Stomach (tissue), 8 donors: ENCODE measurements at regions not wholly inside any gene's neighbourhood (a gene's known extent, or its start where the extent isn't known, plus 50 kb on each side); places are given as distances from the start of the nearest gene placed in this dataset.

Experiments used
- DNase-seq, 2 donors: peaks; one replicate each; pipeline versions ENCODE4 v3.0.0 to v3.0.0-alpha.2; 2013 to 2019
- H3K27ac ChIP-seq, 5 donors: fragments of 200-600 bp in 4 of 5; sonication (generic) in 4 of 5; one replicate each; pipeline ENCODE4 v1.5.1; 2013 to 2019; ENCODE audit warnings: mild to moderate bottlenecking in 1 of 5, moderate library complexity in 1 of 5
- H3K27me3 ChIP-seq, 3 donors: fragments of 200-600 bp; sonication (generic); one replicate each; pipeline ENCODE4 v1.5.1; 2017 to 2019; ENCODE audit warnings: mixed run types in 1 of 3
- H3K36me3 ChIP-seq, 4 donors: fragments of 200-600 bp; sonication (generic); 1 replicate in 3 of 4; 2 replicates in 1 of 4; pipeline ENCODE4 v1.5.1; 2016 to 2019
- H3K4me1 ChIP-seq, 4 donors: fragments of 200-600 bp; sonication (generic); one replicate each; pipeline ENCODE4 v1.5.1; 2016 to 2019
- H3K4me3 ChIP-seq, 4 donors: fragments of 200-600 bp; sonication (generic) in 3 of 4; one replicate each; pipeline ENCODE4 v1.5.1; 2016 to 2019; ENCODE audit warnings: mild to moderate bottlenecking in 1 of 4
- H3K9me3 ChIP-seq, 4 donors: fragments of 200-600 bp; sonication (generic); one replicate each; pipeline ENCODE4 v1.5.1; 2016 to 2019
- EP300 ChIP-seq: sonication (generic); formaldehyde crosslinking; IDR thresholded peaks from one replicate; pipeline ENCODE4 v1.6.1; 2017; ENCODE audit warnings: antibody characterized with exemption
- POLR2A ChIP-seq, 4 donors: fragments of 450-650 bp; IDR thresholded peaks; one replicate each; pipeline ENCODE4 v1.6.1; 2016; ENCODE audit warnings: antibody characterized with exemption in 4 of 4, control low read depth in 2 of 4, mild to moderate bottlenecking in 1 of 4, moderate library complexity in 1 of 4
- POLR2AphosphoS5 ChIP-seq, 3 donors: sonication (generic); formaldehyde crosslinking; IDR thresholded peaks; one replicate each; pipeline ENCODE4 v1.6.1; 2016; ENCODE audit warnings: antibody characterized with exemption in 3 of 3
- WGBS, 5 donors: extraction: QIAGEN DNeasy Blood & Tissue Kit in 3 of 5; methylation state at CpG; one replicate each; pipeline versions ENCODE4 v1.1.5 to v1.1.7; 2013 to 2018; 5-methylcytosine and 5-hydroxymethylcytosine counted together
- intact Hi-C: fragments of 100-400 bp; cut with DNase I; formaldehyde crosslinking; loops from one replicate; pipeline ENCODE4 v1.15.1; 2023; ENCODE audit warnings: low total_unique reads
- TF ChIP-seq, protein P1 (sequence below), 7 experiments: fragments of 450-650 bp in 4 of 7; fragments of 200-600 bp in 3 of 7; sonication (generic) in 3 of 7; IDR thresholded peaks; one replicate each; pipeline ENCODE4 v1.5.1; 2016 to 2019; ENCODE audit warnings: antibody characterized with exemption in 7 of 7, control low read depth in 2 of 7, mild to moderate bottlenecking in 1 of 7
- donor health status: healthy with polysubstance abuse.
- donor health status: Bipolar disorder and iron deficiency.
- donor health status: healthy.

DNA sequence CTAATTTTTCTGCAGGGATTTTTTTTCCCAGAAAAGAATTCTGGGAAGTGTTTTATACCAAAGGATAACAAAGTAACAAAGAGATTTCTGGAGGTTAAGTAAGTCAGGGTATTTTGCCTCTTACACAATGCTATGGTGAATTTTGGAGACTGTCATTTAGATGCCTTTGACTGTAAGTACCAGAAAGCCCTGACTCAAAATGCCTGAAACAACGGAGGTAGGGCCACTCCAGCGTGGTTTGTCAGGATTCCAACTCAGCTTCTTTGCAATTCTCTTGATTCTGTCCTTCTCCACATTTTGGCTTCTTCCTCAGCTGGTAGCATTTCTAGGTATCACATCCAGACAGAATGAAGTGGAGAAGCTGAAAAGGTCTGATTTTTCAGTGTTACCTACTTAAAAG lies 106.5 kb downstream of the UCHL5 start:
- Histone ChIP-seq H3K27me3 (no peaks in the 10 kb centered on the region), H3K4me3 (no peak overlapping the region), H3K27ac (no peak overlapping the region), H3K36me3 (no peaks in the 10 kb centered on the region), H3K4me1 (peaks cover 0 to 14% (median 7%) of the 10 kb centered on the region in 4 donors), H3K9me3 (no peaks in the 10 kb centered on the region)
- WGBS, 5 donors: 67 to 85% (median 77%) methylated on average over 2 of the region's 2 CpGs
- no peak for DNase-seq
- intact Hi-C loops: no loop called here
- no peak for TF ChIP-seq POLR2AphosphoS5 (IDR thresholded peaks at IDR 0.05)
- TF ChIP-seq, protein P1, sequence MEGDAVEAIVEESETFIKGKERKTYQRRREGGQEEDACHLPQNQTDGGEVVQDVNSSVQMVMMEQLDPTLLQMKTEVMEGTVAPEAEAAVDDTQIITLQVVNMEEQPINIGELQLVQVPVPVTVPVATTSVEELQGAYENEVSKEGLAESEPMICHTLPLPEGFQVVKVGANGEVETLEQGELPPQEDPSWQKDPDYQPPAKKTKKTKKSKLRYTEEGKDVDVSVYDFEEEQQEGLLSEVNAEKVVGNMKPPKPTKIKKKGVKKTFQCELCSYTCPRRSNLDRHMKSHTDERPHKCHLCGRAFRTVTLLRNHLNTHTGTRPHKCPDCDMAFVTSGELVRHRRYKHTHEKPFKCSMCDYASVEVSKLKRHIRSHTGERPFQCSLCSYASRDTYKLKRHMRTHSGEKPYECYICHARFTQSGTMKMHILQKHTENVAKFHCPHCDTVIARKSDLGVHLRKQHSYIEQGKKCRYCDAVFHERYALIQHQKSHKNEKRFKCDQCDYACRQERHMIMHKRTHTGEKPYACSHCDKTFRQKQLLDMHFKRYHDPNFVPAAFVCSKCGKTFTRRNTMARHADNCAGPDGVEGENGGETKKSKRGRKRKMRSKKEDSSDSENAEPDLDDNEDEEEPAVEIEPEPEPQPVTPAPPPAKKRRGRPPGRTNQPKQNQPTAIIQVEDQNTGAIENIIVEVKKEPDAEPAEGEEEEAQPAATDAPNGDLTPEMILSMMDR (IDR thresholded peaks at IDR 0.05): no peak
- TF ChIP-seq EP300: no peak

DNA sequence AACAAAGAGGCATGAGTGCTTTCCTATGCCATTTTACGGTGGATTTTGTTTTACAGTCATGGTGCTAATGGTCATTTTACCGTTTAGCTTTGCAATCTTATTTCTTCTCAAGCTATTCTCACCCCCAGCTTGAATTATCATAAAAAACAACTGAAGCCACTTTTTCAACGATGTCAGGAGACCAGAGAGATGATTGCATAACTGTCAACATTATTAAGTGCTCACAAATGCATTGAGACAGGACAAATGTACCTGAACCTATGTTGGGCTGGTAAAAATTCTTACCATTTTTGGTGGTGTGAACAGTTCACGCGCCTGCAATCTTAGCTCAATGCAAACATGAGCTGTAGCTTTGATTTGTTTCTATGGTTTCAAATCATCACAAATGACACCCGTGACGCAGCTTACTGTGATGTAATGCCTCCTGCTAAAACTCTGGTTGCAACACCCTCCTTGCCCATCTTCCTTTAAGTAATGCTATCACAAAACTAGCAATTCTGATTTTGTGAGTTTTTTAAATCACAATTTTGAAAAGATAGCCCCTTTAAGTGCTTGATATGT lies 104.4 kb downstream of the UCHL5 start:
- no peaks in the 10 kb centered on the region for H3K9me3 ChIP-seq
- TF ChIP-seq EP300 (no peak), POLR2AphosphoS5 (IDR thresholded peaks at IDR 0.05) (no peak), POLR2A (IDR thresholded peaks at IDR 0.05) (no peak)
- TF ChIP-seq, protein P1 (IDR thresholded peaks at IDR 0.05): no peak
- DNase-seq: peak in 1 of 2 donors; percentile 21
- no peak overlapping the region for H3K27ac ChIP-seq
- H3K36me3 ChIP-seq: no peaks in the 10 kb centered on the region
- H3K27me3 ChIP-seq: no peaks in the 10 kb centered on the region
- H3K4me3 ChIP-seq: no peak overlapping the region
- H3K4me1 ChIP-seq: peaks cover 0 to 14% (median 7%) of the 10 kb centered on the region in 4 donors
- intact Hi-C loops: no loop called here
- 73 to 88% (median 85%) methylated on average over 7 of the region's 7 CpGs for WGBS, 5 donors

DNA sequence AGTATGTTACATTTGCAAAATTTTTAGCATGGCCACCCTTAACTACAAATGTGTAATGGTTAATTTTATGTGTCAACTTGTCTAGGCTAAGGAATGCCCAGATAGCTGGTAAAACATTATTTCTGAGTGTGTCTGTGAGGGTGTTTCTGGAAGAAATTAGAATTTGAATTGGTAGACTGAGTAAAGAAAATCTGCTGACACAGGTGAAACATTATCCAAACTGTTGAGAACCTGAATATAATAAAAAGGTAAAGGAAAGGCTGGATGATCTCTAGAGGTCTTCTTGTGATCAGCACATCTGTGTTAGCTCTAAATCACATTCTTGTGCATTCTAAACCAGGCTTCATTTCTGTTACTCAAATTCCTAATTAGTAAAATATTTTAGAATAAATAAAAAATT lies 100.8 kb downstream of the UCHL5 start:
- intact Hi-C loops: no loop called here
- TF ChIP-seq, protein P1 (IDR thresholded peaks at IDR 0.05): no peak
- TF ChIP-seq EP300: no peak
- TF ChIP-seq POLR2AphosphoS5 (IDR thresholded peaks at IDR 0.05): no peak
- TF ChIP-seq POLR2A (IDR thresholded peaks at IDR 0.05): no peak
- DNase-seq: no peak
- no peaks in the 10 kb centered on the region for H3K36me3 ChIP-seq
- no peaks in the 10 kb centered on the region for H3K4me1 ChIP-seq
- H3K27ac ChIP-seq: no peak overlapping the region
- no peaks in the 10 kb centered on the region for H3K27me3 ChIP-seq
- H3K4me3 ChIP-seq: no peak overlapping the region
- no peaks in the 10 kb centered on the region for H3K9me3 ChIP-seq

DNA sequence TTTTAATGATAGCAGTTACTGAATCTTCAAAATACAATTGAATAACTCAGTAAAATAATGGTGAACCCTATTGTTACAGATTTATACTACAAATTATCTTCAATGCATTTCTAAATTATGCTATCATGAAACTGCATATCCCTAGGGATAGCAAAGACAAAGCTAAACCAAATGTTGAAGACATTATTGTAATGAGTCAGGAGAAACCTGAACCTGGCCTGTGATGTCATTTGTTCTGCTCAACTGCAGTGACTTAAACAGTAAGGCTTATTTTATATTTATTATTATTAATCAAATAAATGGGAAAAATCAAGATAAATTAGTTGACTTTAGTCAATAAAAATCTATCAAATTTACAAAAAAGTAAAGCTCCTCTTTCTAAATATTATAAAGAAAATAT lies 100.3 kb downstream of the UCHL5 start:
- Histone ChIP-seq H3K27ac (no peak overlapping the region), H3K9me3 (no peaks in the 10 kb centered on the region), H3K4me1 (no peaks in the 10 kb centered on the region), H3K36me3 (no peaks in the 10 kb centered on the region), H3K4me3 (no peak overlapping the region), H3K27me3 (no peaks in the 10 kb centered on the region)
- TF ChIP-seq, protein P1 (IDR thresholded peaks at IDR 0.05): no peak
- intact Hi-C loops: no loop called here
- DNase-seq: no peak
